Prostate gland (tissue), 2 donors: ENCODE measurements at regions not wholly inside any gene's neighbourhood (a gene's known extent, or its start where the extent isn't known, plus 50 kb on each side); places are given as distances from the start of the nearest gene placed in this dataset.

Experiments used
- CTCF ChIP-seq, 4 experiments: fragments of 200-600 bp in 2 of 4; fragments of 450-650 bp in 2 of 4; sonication (generic) in 2 of 4; IDR thresholded peaks; 1 replicate in 3 of 4; 2 replicates in 1 of 4; pipeline ENCODE4 v1.5.1; 2016 to 2019; ENCODE audit warnings: antibody characterized with exemption in 4 of 4, mild to moderate bottlenecking in 2 of 4, moderate library complexity in 2 of 4
- POLR2AphosphoS5 ChIP-seq: sonication (generic); formaldehyde crosslinking; IDR thresholded peaks from one replicate; pipeline ENCODE4 v1.6.1; 2017; ENCODE audit warnings: antibody characterized with exemption

GRCh38 chr17:65467156-65467555 is 94.3 kb downstream of the AXIN2 start:
- no peak for TF ChIP-seq CTCF (IDR thresholded peaks at IDR 0.05)
- no peak for TF ChIP-seq POLR2AphosphoS5
